Suprapubic skin (tissue), 4 donors: ENCODE measurements at regions not wholly inside any gene's neighbourhood (a gene's known extent, or its start where the extent isn't known, plus 50 kb on each side); places are given as distances from the start of the nearest gene placed in this dataset.

Source experiments
- DNase-seq, 2 donors: peaks; one replicate each; pipeline ENCODE4 v3.0.0-alpha.2; 2019; ENCODE audit warnings: low spot score in 2 of 2
- H3K27ac ChIP-seq: fragments of 200-600 bp; sonication (generic); one replicate; pipeline ENCODE4 v1.5.1; 2019
- H3K27me3 ChIP-seq: fragments of 200-600 bp; sonication (generic); one replicate; pipeline ENCODE4 v1.5.1; 2019
- H3K36me3 ChIP-seq: fragments of 200-600 bp; sonication (generic); one replicate; pipeline ENCODE4 v1.5.1; 2019
- H3K4me1 ChIP-seq: fragments of 200-600 bp; sonication (generic); one replicate; pipeline ENCODE4 v1.5.1; 2019
- H3K4me3 ChIP-seq: fragments of 200-600 bp; sonication (generic); one replicate; pipeline ENCODE4 v1.5.1; 2019; ENCODE audit warnings: mild to moderate bottlenecking
- H3K9me3 ChIP-seq: fragments of 200-600 bp; sonication (generic); one replicate; pipeline ENCODE4 v1.5.1; 2019
- EP300 ChIP-seq: sonication (generic); formaldehyde crosslinking; IDR thresholded peaks from one replicate; pipeline ENCODE4 v1.6.1; 2017; ENCODE audit warnings: antibody characterized with exemption
- POLR2A ChIP-seq, 2 donors: fragments of 450-650 bp; IDR thresholded peaks; one replicate each; pipeline ENCODE4 v1.6.1; 2017; ENCODE audit warnings: antibody characterized with exemption in 2 of 2, mild to moderate bottlenecking in 2 of 2, moderate library complexity in 2 of 2
- POLR2AphosphoS5 ChIP-seq, 3 donors: sonication (generic); formaldehyde crosslinking; IDR thresholded peaks; one replicate each; pipeline ENCODE4 v1.6.1; 2017; ENCODE audit warnings: antibody characterized with exemption in 3 of 3
- WGBS: methylation state at CpG from one replicate; pipeline ENCODE4 v1.1.5; 2018; 5-methylcytosine and 5-hydroxymethylcytosine counted together
- TF ChIP-seq, protein P1 (sequence below), 2 donors: fragments of 200-600 bp in 1 of 2; fragments of 450-650 bp in 1 of 2; sonication (generic) in 1 of 2; IDR thresholded peaks; one replicate each; pipeline ENCODE4 v1.5.1; 2016 to 2019; ENCODE audit warnings: antibody characterized with exemption in 2 of 2, mild to moderate bottlenecking in 1 of 2, moderate library complexity in 1 of 2

DNA sequence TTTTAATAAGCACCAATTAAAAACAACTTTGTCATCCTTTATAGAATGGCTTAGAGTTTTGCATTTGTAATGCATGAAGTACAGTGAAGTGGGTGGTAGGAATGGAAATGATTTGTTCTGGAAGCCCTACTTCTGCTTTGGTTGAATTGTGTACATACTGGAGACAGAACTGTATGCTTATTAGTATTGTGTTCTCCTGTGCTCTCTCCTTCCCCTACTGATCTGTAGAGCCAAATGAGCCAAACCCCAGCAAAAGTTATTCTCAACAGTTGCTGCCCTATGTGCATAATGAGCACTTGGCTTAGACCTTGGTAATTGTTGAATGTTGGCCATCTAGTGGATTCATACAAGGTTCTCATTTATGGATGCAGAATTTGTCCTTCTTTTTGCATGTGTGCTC lies 916.1 kb downstream of the GALC start:
- H3K4me3 ChIP-seq = no peak overlapping the region
- H3K9me3 ChIP-seq = no peaks in the 10 kb centered on the region
- DNase-seq = no peak
- H3K4me1 ChIP-seq = no peaks in the 10 kb centered on the region
- TF ChIP-seq POLR2AphosphoS5 (IDR thresholded peaks at IDR 0.05) = no peak
- TF ChIP-seq, protein P1, sequence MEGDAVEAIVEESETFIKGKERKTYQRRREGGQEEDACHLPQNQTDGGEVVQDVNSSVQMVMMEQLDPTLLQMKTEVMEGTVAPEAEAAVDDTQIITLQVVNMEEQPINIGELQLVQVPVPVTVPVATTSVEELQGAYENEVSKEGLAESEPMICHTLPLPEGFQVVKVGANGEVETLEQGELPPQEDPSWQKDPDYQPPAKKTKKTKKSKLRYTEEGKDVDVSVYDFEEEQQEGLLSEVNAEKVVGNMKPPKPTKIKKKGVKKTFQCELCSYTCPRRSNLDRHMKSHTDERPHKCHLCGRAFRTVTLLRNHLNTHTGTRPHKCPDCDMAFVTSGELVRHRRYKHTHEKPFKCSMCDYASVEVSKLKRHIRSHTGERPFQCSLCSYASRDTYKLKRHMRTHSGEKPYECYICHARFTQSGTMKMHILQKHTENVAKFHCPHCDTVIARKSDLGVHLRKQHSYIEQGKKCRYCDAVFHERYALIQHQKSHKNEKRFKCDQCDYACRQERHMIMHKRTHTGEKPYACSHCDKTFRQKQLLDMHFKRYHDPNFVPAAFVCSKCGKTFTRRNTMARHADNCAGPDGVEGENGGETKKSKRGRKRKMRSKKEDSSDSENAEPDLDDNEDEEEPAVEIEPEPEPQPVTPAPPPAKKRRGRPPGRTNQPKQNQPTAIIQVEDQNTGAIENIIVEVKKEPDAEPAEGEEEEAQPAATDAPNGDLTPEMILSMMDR (IDR thresholded peaks at IDR 0.05) = no peak
- TF ChIP-seq POLR2A (IDR thresholded peaks at IDR 0.05) = no peak
- no peak for TF ChIP-seq EP300
- no peaks in the 10 kb centered on the region for H3K36me3 ChIP-seq
- no peak overlapping the region for H3K27ac ChIP-seq
- H3K27me3 ChIP-seq = no peaks in the 10 kb centered on the region

DNA sequence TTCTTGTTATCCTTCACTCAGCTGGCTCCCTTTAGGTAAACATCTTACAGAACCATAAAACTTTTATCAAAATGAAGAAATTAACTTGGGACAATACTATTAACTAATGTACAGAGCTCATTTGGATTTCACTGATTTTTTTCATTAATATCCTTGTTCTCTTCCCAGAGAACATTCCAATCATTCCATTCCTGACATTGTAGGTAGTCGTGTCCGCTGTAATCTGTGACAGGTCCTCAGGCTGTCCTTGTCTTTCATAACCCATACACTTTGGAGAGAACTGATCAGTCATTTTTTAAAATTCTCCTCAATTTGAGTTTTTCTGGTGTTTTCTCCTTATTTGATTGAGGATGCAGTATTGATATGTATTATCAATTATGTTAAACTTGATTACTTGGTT lies 916.8 kb downstream of the GALC start:
- TF ChIP-seq POLR2AphosphoS5 (IDR thresholded peaks at IDR 0.05) = no peak
- TF ChIP-seq EP300 = no peak
- TF ChIP-seq, protein P1 (IDR thresholded peaks at IDR 0.05) = no peak
- no peak for TF ChIP-seq POLR2A (IDR thresholded peaks at IDR 0.05)
- 39% methylated on average over 2 of the region's 2 CpGs for WGBS
- Histone ChIP-seq H3K36me3 (no peaks in the 10 kb centered on the region), H3K4me3 (no peak overlapping the region), H3K9me3 (no peaks in the 10 kb centered on the region), H3K27me3 (no peaks in the 10 kb centered on the region), H3K27ac (no peak overlapping the region), H3K4me1 (no peaks in the 10 kb centered on the region)
- DNase-seq = no peak

DNA sequence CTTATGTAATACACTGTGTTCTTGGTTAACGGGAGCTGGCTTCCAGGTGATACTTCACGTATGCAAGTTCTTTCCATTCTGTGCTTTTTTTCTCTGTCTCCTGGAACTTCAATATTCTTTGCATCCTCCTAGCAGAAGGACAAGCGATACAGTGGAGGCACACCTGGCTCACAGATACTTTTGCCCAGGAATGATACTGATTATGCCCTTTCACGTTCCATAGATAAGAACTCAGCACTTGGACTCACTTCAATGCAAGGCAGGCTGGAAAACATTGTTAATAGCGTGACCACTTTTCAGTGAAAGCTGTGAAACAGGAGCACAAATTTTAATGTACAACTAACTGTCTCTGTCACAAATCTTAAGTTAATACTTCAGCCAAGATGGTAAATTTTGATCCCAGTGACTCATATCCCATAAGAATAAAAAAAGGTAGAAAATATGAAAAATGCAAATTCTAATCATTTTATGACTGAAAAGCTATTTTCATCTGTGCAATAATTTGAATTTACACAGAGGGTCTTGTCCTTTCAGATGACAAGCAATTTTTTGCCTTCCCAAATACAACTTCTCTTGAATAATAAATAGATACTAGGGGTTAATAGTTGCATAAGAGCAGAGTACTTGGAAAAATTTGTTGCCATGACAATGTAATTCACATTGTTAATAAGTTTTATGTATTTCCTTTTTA lies 919.0 kb downstream of the GALC start:
- Histone ChIP-seq H3K36me3 (no peaks in the 10 kb centered on the region), H3K27ac (no peak overlapping the region), H3K9me3 (no peaks in the 10 kb centered on the region), H3K27me3 (no peaks in the 10 kb centered on the region), H3K4me1 (no peaks in the 10 kb centered on the region), H3K4me3 (no peak overlapping the region)
- TF ChIP-seq POLR2AphosphoS5 (IDR thresholded peaks at IDR 0.05) = no peak
- TF ChIP-seq POLR2A (IDR thresholded peaks at IDR 0.05) = no peak
- TF ChIP-seq EP300 = no peak
- TF ChIP-seq, protein P1 (IDR thresholded peaks at IDR 0.05) = no peak
- 74% methylated on average over 5 of the region's 5 CpGs for WGBS
- DNase-seq = no peak

DNA sequence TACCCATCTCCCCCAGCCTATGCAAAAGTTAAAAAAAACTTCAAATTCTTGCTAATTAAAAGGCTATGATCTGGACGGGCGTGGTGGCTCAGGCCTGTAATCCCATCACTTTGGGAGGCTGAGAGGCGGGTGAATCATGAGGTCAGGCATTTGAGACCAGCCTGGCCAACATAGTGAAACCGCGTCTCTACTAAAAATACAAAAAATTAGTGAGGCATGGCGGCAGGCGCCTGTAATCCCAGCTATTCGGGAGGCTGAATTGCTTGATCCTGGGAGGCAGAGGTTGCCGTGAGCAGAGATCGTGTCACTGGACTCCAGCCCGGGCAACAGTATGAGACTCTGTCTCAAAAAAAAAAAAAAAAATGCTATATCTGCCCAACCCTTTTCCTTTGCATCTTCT lies 925.4 kb downstream of the GALC start:
- H3K9me3 ChIP-seq = no peaks in the 10 kb centered on the region
- H3K27me3 ChIP-seq = no peaks in the 10 kb centered on the region
- DNase-seq = no peak
- H3K4me3 ChIP-seq = no peak overlapping the region
- H3K4me1 ChIP-seq = no peaks in the 10 kb centered on the region
- no peaks in the 10 kb centered on the region for H3K36me3 ChIP-seq
- 86% methylated on average over 11 of the region's 11 CpGs for WGBS
- no peak overlapping the region for H3K27ac ChIP-seq
- TF ChIP-seq POLR2A (IDR thresholded peaks at IDR 0.05) (no peak), EP300 (no peak)

DNA sequence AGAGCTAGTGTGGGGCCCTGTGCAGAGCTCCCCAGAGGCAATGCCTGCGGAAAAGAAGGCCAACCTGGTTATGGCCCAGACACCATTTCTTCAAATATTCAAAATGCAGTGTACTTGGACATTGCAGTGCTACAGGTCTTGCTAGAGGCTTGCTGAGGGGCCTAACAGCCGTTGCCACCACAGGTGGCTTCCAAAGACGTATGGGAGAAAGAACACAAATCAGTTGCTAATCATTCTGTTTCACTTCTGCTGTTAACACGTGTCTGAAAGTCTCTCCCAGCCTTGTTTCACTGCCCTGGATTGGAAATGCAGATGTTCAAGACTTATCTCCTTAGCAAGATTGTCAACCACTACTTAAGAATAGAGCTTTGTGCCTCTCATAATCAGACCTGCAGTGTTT lies 925.9 kb downstream of the GALC start:
- no peak for DNase-seq
- Histone ChIP-seq H3K4me3 (no peak overlapping the region), H3K9me3 (no peaks in the 10 kb centered on the region), H3K36me3 (no peaks in the 10 kb centered on the region), H3K27ac (no peak overlapping the region), H3K27me3 (no peaks in the 10 kb centered on the region), H3K4me1 (no peaks in the 10 kb centered on the region)
- 58% methylated on average over 4 of the region's 4 CpGs for WGBS
- TF ChIP-seq EP300 = no peak
- TF ChIP-seq, protein P1 (IDR thresholded peaks at IDR 0.05) = no peak
- TF ChIP-seq POLR2A (IDR thresholded peaks at IDR 0.05) = no peak
- no peak for TF ChIP-seq POLR2AphosphoS5 (IDR thresholded peaks at IDR 0.05)
